Suppressor macrophage (primary cell): ENCODE measurements at regions not wholly inside any gene's neighbourhood (a gene's known extent, or its start where the extent isn't known, plus 50 kb on each side); places are given as distances from the start of the nearest gene placed in this dataset.

Experiments used
- DNase-seq, 4 experiments: peaks; one replicate each; pipeline ENCODE4 v3.0.0-alpha.2; 2020 to 2022

GRCh38 chr7:1286946-1287645, 54.4 kb downstream of the UNCX start:
- DNase-seq = no peak

- no peak for DNase-seq
Observed at GRCh38 chr7:1287752-1288201, 55.1 kb downstream of the UNCX start.

GRCh38 chr7:1288390-1288995, 55.8 kb downstream of the UNCX start:
- DNase-seq = no peak

- DNase-seq = no peak
Observed at GRCh38 chr7:1288996-1289551, 56.4 kb downstream of the UNCX start.

GRCh38 chr7:1289666-1290025, 57.0 kb downstream of the UNCX start:
- DNase-seq = no peak

GRCh38 chr7:1290026-1290678, 57.5 kb downstream of the UNCX start:
- peak in 2 of 4 experiments; percentile 13 to 26 for DNase-seq

GRCh38 chr7:1290679-1291356, 58.1 kb downstream of the UNCX start:
- no peak for DNase-seq

GRCh38 chr7:1291357-1291689, 58.7 kb downstream of the UNCX start:
- DNase-seq = no peak

GRCh38 chr7:1291845-1292765, 59.4 kb downstream of the UNCX start:
- DNase-seq = no peak

- no peak for DNase-seq
Observed at GRCh38 chr7:1292972-1293830, 60.5 kb downstream of the UNCX start.

GRCh38 chr7:1293950-1294411, 61.3 kb downstream of the UNCX start:
- DNase-seq = no peak

GRCh38 chr7:1295776-1296355, 63.2 kb downstream of the UNCX start:
- no peak for DNase-seq

GRCh38 chr7:1296356-1296981, 63.8 kb downstream of the UNCX start:
- DNase-seq = no peak

GRCh38 chr7:1297017-1297960, 64.6 kb downstream of the UNCX start:
- no peak for DNase-seq

GRCh38 chr7:1298051-1298930, 65.6 kb downstream of the UNCX start:
- DNase-seq = no peak

GRCh38 chr7:1298931-1299885, 66.5 kb downstream of the UNCX start:
- DNase-seq = no peak

GRCh38 chr7:1300206-1300605, 67.5 kb downstream of the UNCX start:
- DNase-seq = no peak
